GM10266 (cell line): ENCODE measurements at regions not wholly inside any gene's neighbourhood (a gene's known extent, or its start where the extent isn't known, plus 50 kb on each side); places are given as distances from the start of the nearest gene placed in this dataset.

Source experiments
- DNase-seq: peaks from one replicate; pipeline ENCODE4 v3.0.0; 2012; ENCODE audit errors: extremely low spot score
- TF ChIP-seq, protein P1 (sequence below): IDR thresholded peaks from 2 replicates; pipeline ENCODE4 v1.5.1; 2012; ENCODE audit warnings: mild to moderate bottlenecking, low read depth; ENCODE audit not compliant: control insufficient read depth, insufficient read depth; ENCODE audit errors: missing control alignments

DNA sequence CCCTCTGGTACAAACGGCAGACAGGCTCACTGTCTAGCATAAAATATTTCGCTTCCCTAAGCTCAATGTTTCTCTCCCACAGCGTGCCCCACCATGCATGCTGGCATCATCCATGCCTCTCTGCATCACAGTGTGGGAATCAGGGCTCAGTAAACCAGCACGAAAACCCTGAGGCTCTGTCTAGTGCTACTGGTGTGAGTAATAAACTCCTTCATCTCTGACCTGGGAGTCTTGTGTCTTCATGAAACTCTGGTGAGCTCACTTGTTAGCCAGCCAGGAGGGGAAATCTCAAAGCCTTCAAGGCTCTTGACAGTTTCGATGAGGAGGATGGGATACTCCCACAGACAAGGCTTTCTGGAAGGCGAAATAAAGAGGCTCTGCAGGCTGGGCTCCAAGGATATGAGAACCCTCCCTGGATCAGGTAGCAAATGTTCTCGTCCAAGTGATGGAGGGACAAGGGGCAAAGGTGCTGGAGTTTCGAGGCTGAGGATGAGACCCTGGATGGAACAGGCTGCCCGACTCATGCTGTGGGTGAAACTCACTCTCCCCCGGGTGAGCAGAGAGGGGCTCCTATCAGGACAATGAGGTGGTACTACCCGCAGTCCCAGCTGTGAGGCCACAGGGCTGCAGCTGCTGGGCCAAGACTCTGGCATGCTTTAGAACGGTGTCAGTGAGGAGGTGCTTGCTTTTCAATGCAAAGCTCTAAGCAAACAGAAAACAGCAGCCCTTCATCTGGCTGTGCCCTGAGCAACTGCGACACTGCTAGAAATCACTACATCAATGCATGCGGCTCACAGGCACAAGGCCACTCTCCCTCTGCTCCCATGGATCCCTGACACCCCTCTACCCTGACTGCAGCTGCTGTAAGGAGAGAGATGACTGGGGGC lies 69.3 kb downstream of the SHANK2 start:
- TF ChIP-seq, protein P1, sequence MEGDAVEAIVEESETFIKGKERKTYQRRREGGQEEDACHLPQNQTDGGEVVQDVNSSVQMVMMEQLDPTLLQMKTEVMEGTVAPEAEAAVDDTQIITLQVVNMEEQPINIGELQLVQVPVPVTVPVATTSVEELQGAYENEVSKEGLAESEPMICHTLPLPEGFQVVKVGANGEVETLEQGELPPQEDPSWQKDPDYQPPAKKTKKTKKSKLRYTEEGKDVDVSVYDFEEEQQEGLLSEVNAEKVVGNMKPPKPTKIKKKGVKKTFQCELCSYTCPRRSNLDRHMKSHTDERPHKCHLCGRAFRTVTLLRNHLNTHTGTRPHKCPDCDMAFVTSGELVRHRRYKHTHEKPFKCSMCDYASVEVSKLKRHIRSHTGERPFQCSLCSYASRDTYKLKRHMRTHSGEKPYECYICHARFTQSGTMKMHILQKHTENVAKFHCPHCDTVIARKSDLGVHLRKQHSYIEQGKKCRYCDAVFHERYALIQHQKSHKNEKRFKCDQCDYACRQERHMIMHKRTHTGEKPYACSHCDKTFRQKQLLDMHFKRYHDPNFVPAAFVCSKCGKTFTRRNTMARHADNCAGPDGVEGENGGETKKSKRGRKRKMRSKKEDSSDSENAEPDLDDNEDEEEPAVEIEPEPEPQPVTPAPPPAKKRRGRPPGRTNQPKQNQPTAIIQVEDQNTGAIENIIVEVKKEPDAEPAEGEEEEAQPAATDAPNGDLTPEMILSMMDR: no peak
- DNase-seq: no peak

DNA sequence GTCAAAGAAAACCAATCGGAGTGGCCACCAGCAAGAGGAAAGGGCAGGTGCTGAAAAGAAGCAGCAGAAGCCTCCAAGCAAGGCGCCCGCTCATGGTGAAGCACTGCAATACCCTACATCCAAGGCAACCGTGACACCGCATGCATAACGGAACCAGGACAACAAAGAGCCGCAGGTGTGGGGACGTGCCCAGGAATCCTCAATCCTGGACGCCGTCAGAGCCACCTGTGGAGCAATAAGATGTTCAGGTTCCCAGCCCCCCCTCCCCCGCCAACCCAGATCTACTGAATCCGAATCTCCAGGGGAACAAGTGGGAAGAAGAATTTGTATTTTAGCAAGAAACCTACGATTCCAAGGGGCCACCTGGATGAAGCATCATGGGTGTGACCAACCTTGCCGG lies 70.8 kb downstream of the SHANK2 start:
- no peak for DNase-seq
- TF ChIP-seq, protein P1: no peak

GRCh38 chr11:71180694-71181470 lies 71.5 kb downstream of the SHANK2 start:
- TF ChIP-seq, protein P1: no peak

DNA sequence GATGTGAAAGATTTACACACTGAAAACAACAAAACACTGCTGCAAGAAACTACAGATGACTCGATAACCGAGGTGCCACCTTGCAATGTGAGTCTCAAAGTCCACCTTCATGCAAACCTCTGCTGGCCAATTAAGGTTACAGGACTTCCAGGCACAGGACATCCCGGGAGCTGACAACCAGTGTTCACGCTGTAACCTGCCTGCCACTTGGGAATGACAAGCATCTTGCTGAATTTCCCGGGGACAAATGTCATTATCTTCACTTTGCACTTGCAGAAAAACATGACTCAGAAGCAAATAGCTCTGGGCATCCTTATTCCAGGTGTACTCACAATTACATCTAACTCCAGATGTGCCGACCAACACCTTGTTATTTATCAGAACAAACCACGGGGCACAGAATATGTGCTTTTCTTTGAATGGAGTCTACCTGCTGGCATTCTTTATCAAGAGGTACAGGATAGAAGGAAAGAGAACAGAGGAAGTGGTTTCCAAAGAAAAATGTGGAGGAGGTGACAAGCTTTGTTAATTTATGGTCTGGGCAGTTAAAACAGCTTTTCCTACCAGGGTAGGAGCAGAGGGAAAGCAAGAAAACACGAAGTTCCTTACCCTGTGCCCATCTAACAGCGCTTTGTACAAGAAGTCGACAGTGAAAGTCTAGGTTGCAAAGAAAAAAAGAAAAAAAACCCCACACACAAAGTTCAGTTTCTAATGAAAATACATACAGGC lies 72.3 kb downstream of the SHANK2 start:
- TF ChIP-seq, protein P1: no peak
- DNase-seq: no peak

More at GRCh38 chr11:71180694-71181470, 71.5 kb downstream of the SHANK2 start:
- DNase-seq: no peak

DNA sequence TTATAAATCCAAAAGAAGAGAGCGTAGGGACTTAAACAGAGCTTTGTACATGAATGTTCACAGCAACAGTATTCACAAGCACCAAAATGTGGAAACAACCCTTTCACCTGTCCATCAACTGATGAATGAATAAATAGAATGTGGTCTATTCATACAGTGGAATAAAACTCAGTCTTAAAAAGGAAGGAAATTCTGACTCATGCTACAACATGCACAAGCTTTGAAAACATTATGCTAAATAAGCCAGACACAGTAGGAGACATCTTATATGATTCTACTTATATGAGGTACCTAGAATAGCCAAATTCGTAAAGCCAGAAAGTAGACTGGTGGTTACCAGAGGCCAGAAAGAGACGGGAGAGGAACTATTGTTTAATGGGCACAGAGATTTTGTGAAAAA lies 74.3 kb downstream of the SHANK2 start:
- TF ChIP-seq, protein P1: no peak
- no peak for DNase-seq

- DNase-seq: no peak
- TF ChIP-seq, protein P1: no peak
Measured at GRCh38 chr11:71176812-71177211, 75.6 kb downstream of the SHANK2 start.
